GM19328 (cell line): ENCODE measurements at regions not wholly inside any gene's neighbourhood (a gene's known extent, or its start where the extent isn't known, plus 50 kb on each side); places are given as distances from the start of the nearest gene placed in this dataset.
A peak's percentile ranks its signal among the peaks of the same experiment; 100 is the strongest.

Experiments
- ATAC-seq: cut with Tn5 transposase; IDR thresholded peaks from one replicate; pipeline ENCODE4 v1.9.1; 2021; ENCODE audit warnings: mild to moderate bottlenecking, moderate library complexity; ENCODE audit not compliant: unreplicated experiment

DNA sequence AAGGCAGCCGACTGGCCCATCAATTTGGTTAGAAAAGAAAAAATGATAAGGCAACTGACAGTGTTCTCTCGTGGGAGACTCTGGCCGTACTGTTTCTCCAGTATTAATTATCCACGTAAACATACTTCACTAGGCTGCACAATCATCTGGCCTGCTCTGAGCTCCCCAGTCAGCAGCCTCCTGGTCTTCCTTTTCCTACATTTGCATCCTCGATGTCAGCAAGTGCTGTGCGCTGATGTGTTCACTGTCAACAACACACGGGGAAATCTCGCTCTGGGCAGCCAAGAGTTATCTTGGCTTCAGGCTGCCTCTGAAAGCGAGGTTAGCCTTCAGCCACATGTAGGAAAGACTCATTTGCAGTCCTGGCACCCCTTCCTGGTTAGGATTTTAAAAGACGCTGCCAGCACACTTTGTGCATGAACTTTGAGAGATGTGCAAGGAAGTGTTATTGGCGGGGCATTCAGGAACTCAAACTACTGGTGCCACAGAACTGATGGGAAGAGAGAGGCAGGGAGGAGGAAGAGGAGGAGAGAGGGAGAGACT is 460.5 kb upstream of the ARID1B start:
- ATAC-seq, result no peak

- ATAC-seq, result no peak
Observed at GRCh38 chr6:156315146-156315545, 462.0 kb upstream of the ARID1B start.

- ATAC-seq, result no peak
Observed at GRCh38 chr6:156313037-156313436, 464.1 kb upstream of the ARID1B start.

DNA sequence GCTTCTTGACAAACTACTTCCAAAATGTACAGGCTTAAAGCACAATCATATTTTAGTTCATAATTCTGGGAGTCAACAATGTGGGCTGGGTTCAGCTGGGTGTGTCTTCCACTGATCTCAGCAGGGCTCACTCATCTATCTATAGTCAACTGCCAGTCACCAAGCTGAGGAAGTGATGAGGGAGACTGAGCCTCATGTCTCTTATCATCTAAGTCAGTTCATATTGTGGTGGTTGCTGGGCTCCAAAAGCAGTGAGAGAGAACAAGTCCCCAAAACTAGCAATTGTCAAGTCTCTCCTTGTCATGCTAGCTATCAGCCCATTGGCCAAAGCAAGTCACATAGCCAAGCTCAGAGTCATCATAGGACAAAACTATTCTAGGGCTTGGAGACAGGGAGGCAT is 465.9 kb upstream of the ARID1B start:
- no peak for ATAC-seq

GRCh38 chr6:156310701-156311100 is 466.5 kb upstream of the ARID1B start:
- ATAC-seq, result no peak

DNA sequence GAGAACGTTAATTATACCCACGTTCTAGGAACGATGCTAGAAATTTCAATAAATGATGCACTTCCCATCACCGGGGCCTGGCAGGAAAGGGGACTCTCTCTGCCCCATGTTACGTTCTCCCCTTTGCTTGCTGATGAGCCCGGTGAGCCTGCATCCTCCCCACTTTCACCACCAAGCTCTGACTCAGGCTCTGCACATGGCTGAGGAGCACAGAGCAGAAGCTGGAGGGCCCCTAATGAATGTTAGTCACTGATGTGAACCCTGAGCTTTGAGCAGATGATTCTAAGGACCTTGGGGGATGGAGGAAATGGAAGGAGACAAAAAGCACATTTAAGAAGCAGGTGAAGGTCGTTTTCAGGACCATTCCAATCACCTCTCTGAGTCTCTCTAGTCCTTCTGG is 468.2 kb upstream of the ARID1B start:
- ATAC-seq, result no peak

- ATAC-seq, result no peak
Observed at GRCh38 chr6:156308604-156309003, 468.6 kb upstream of the ARID1B start.

DNA sequence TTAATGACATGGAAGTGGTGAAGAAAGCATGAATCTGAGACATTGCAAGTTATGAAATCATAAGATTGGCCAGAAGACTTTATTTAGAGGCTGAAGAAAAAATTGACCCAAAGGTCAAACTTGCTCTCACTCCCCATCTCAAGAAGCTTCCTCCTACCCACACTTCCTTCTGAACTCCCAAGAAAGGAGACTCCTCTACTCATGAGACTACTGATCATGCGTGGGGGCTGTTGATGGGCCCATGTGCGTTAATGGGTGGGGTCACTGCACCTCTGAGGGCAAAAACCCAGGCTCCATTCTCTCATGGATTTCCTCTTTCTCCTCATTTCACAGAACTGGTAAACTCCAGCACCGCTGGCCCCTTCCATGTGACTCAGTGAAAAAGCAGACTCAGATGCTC is 470.6 kb upstream of the ARID1B start:
- no peak for ATAC-seq

GRCh38 chr6:156283091-156283490 is 494.1 kb upstream of the ARID1B start:
- no peak for ATAC-seq

DNA sequence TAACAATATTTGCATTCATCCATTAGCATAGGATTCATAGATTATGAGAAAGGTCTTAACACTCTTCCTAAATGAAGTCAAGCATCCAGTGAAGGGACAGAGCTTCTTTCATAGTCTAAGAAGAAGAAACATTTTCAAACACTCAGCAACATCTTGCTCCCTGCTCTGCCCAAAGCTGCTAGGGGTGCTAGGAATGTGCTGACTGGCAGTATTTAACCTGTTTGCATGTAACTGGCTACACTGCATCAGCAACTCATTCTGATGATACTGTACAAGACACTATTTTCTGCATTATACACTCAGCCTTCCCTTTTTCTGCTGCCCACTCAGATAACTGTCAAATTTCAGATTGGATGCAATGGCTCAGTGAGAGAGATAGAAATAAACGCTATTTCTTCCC is 495.1 kb upstream of the ARID1B start:
- ATAC-seq, result no peak

DNA sequence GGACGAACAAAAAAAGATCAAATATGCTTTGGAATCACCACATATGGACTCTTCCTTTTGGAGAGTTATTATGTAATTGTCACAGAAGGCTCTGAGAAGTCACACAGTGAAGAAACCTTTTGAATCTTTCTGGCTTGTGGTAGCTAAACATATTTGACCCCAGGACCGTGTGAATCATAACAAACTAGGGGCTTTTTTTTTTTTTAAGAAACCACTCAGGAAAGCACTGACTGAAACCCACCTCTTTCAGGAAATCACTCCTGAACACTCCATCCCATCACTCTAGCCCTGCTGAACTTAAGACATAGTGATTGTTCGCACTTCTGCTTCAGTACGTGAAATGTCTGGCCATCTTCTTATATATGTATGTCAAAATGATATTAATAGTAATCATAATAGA is 495.9 kb upstream of the ARID1B start:
- ATAC-seq, result no peak

DNA sequence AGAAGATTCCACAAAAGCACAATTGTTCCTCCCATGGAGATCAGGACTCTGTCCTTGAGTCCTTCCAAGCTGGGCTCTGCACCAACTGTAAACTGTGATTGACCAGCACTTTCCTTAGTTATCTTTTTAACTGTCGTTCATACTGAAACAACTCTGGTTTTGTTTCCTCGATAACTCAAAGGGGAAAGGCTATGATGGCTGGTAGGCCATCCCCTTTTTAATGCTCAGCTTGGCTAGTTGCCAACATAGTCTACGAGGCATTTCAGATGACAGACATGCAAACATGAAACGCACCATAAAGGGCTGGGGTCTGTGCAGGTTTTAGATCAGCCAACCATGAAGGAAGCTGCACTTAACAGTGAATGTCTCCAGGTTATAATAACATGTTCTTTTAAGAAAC is 497.1 kb upstream of the ARID1B start:
- peak; percentile 42 for ATAC-seq

- peak; percentile 59 for ATAC-seq
Observed at GRCh38 chr6:156279261-156279969, 497.8 kb upstream of the ARID1B start.

DNA sequence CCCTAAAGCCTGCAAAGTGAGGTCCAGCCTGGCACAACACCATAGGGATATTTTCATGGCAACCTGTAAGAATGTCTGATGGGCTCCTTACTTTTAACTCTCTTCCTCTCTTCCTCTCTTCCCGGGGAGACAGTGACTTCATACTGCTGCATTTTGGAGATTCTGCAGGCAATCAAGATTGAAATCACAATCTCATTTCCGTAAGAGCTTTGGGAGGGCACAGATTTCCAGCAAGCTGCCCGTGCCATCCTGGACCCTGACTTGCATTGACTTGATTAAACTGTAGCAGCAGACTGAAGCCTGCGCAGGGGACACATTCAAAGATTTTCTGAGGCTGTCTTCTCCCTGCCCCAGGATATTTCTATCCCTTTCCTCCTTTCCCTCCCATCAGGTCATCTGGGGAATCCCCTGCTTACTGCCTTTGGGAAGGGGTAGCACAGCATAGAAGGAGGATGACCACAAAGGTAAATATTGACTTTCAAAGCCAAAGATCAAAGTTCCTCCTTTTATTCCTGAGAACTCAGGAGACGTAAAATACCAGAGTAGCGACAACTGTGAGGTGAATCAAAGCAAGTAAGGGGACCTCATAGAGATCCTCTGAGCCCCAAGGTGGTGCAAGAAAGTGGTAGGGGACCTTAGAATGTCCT is 504.0 kb upstream of the ARID1B start:
- no peak for ATAC-seq

GRCh38 chr6:156269751-156270369 is 507.3 kb upstream of the ARID1B start:
- no peak for ATAC-seq

DNA sequence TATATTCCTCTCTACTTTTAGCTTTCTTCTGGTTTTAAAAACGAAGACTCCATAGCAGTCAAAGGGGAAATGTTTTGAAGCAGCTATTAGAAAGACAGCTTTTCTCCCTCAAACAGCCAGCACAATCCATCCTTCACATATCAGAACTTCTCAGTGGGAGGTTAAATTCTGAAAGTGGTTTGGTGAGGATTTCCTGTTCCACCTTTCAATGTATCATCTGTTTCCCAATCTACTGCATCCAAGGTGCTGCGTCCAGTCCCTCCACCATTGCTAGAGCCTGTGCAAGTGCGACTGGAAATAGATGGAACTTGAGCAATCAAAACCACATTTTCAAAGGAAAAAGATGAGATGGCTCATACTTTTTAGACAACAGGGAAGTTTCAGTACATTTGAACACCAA is 508.3 kb upstream of the ARID1B start:
- ATAC-seq, result no peak

DNA sequence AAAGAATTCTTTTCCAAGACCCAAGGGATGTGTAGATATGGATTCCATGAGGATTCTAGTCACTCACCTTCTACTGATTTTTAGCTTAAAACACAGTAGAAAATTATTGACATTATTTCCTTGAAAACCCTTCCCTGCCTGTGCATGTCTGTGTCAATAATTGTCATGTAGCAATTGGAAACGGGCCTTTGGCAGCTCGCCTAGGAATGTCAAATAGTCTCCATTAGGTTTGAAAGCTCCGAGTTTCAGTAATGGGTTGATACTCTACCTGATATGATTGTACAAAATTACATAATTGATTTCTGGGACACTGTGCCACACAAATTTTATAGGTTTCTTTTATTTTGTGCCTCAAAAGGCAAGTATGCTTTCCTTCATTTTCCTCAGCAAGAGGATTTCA is 515.2 kb upstream of the ARID1B start:
- no peak for ATAC-seq

- ATAC-seq, result no peak
Observed at GRCh38 chr6:156260815-156261214, 516.4 kb upstream of the ARID1B start.

- ATAC-seq, result no peak
Observed at GRCh38 chr6:156258981-156259380, 518.2 kb upstream of the ARID1B start.

- ATAC-seq, result no peak
Observed at GRCh38 chr6:156256161-156256560, 521.0 kb upstream of the ARID1B start.

DNA sequence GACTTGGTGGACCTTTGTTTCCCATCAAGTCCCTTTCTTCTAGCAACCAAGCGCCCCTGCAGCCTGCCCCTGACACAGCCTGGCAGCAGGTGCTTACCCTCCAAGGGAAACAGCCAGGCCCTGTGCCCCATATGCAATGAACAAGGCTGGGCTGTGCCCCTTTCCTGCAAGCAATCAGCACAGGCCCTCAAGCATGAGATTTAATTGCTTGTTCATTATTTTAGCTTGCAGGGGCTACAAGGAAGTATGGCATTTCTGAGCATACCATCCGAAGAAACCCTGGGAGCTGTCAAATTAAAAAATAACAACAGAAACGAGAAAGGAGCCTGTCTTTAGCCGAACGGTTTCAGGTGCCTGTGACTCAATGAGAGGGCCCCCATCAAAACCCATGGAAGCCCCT is 522.9 kb upstream of the ARID1B start:
- no peak for ATAC-seq

DNA sequence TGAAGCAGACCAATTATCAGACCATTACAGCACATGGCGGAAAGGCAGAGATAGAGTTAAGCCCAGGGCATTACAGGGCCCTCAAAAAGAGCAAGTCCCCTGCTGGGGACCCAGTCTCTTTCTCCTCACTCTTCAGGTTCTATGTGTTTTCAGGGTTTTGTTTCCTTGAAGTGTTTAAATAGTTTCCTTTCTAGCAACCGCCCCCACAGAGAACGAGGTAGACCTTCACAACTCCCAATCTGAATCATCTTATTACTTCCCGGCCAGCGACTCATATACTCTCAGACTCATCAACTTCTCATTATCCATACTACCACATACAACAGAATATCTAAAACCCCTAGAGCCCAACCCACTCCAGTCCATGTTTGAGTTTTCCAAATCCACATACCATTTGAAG is 526.6 kb upstream of the ARID1B start:
- ATAC-seq, result no peak
